ENCODE measurements at regions not wholly inside any gene's neighbourhood (a gene's known extent, or its start where the extent isn't known, plus 50 kb on each side); places are given as distances from the start of the nearest gene placed in this dataset.

GRCh38 chr2:16264491-16264890 is 324.1 kb downstream of the MYCN start:
- TF ChIP-seq CTCF (IDR thresholded peaks at IDR 0.05; ENCODE audit: insufficient read depth, low read depth, low read length), result no peak
- no peak overlapping the region for H3K4me3 ChIP-seq (ENCODE audit: low read depth, low read length)
- no peak for DNase-seq (ENCODE audit: low read depth)

- DNase-seq (ENCODE audit: low read depth), result no peak
- no peak overlapping the region for H3K4me3 ChIP-seq (ENCODE audit: low read depth, low read length)
- no peak for TF ChIP-seq CTCF (IDR thresholded peaks at IDR 0.05; ENCODE audit: insufficient read depth, low read depth, low read length)
These were observed 323.0 kb downstream of the MYCN start for GRCh38 chr2:16263241-16263890.

- no peak for TF ChIP-seq CTCF (IDR thresholded peaks at IDR 0.05; ENCODE audit: insufficient read depth, low read depth, low read length)
- no peak overlapping the region for H3K4me3 ChIP-seq (ENCODE audit: low read depth, low read length)
- DNase-seq (ENCODE audit: low read depth), result no peak
These were observed 322.3 kb downstream of the MYCN start for GRCh38 chr2:16262526-16263178.

GRCh38 chr2:16261791-16262190 is 321.4 kb downstream of the MYCN start:
- DNase-seq (ENCODE audit: low read depth), result no peak
- no peak overlapping the region for H3K4me3 ChIP-seq (ENCODE audit: low read depth, low read length)
- TF ChIP-seq CTCF (IDR thresholded peaks at IDR 0.05; ENCODE audit: insufficient read depth, low read depth, low read length), result no peak

GRCh38 chr2:16261071-16261470 is 320.7 kb downstream of the MYCN start:
- DNase-seq (ENCODE audit: low read depth), result no peak
- H3K4me3 ChIP-seq (ENCODE audit: low read depth, low read length), result no peak overlapping the region
- no peak for TF ChIP-seq CTCF (IDR thresholded peaks at IDR 0.05; ENCODE audit: insufficient read depth, low read depth, low read length)

GRCh38 chr2:16260041-16260830 is 319.9 kb downstream of the MYCN start:
- H3K4me3 ChIP-seq (ENCODE audit: low read depth, low read length), result no peak overlapping the region
- no peak for TF ChIP-seq CTCF (IDR thresholded peaks at IDR 0.05; ENCODE audit: insufficient read depth, low read depth, low read length)
- no peak for DNase-seq (ENCODE audit: low read depth)
